HG02870 (cell line): ENCODE measurements at regions not wholly inside any gene's neighbourhood (a gene's known extent, or its start where the extent isn't known, plus 50 kb on each side); places are given as distances from the start of the nearest gene placed in this dataset.

ENCODE experiments used
- ATAC-seq: cut with Tn5 transposase; IDR thresholded peaks from one replicate; pipeline ENCODE4 v1.9.1; 2021; ENCODE audit warnings: mild to moderate bottlenecking, moderate library complexity; ENCODE audit not compliant: unreplicated experiment

DNA sequence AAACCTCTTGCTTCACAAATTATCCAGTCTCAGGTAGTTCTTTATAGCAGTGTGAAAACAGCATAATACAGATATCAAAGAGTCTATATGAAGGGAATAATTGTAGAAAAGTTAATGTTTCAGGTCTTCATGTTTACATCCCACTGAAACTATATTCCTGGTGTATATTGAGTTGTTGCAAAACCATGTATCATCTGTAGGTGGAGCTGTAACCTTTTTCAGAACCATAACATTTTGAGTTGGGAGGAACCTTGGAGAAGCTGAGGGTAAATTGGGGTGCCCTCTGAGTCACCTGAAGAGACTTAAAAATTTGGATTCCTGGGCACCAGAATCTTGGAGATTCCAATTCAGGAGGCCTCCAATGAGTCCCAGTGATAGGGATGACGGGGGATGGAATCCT, 51.9 kb upstream of the TAPT1 start:
- ATAC-seq, result no peak
